NCI-H1048 (cell line): ENCODE measurements at regions not wholly inside any gene's neighbourhood (a gene's known extent, or its start where the extent isn't known, plus 50 kb on each side); places are given as distances from the start of the nearest gene placed in this dataset.
"Not testable (repeated sequence)": the region's sequence is repeated elsewhere in the genome, so short reads cannot be mapped to it uniquely, and the experiment has no call there.

Experiments used
- DNase-seq: peaks from one replicate; lab custom pipeline; 2025; lab: John Stamatoyannopoulos, UW

DNA sequence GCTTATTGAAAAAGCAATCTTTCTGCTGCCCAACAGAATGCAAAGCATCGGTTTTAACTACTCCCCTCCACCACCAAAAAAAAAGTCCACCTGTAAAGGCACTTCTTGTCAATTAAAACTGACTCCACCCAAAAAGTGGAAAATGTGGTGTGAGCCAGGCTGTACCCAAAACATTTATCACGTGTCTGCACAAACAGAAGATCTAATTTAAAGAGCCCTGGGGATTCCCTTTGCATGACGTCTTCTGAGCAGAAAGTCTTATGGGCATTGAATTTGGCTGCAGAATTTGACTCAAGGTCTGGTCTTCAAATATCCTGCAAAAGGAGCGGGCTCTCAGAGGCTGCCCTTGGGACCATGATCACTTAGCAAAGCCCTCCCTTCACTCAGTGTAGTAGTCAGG lies 358.3 kb upstream of the KLHL29 start:
- no peak for DNase-seq

GRCh38 chr2:23027396-23027795 lies 357.6 kb upstream of the KLHL29 start:
- DNase-seq: no peak

DNA sequence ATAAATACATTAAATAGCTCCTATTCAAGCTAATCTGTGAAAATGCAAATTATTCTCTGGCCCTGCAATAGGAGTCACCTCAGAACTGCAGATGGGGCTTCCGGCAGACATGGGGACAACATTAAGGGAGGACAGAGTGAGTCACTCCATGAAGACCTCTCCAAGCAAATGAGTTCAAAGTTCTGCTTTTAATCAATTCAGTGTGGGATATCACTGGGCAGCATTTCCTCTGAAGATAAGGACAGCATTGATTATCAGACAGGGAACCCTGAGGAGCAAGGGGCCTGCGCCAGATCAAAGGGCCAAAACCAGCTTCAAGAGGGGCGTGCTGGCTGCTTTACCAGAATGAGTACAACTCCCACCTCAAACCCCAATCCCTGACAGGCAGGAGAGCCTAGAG lies 356.9 kb upstream of the KLHL29 start:
- no peak for DNase-seq

- DNase-seq: no peak
These were observed 355.9 kb upstream of the KLHL29 start for GRCh38 chr2:23029111-23029510.

- no peak for DNase-seq
These were observed 355.0 kb upstream of the KLHL29 start for GRCh38 chr2:23029951-23030350.

GRCh38 chr2:23034996-23035395 lies 350.0 kb upstream of the KLHL29 start:
- DNase-seq: no peak

- no peak for DNase-seq
These were observed 348.4 kb upstream of the KLHL29 start for GRCh38 chr2:23036629-23037028.

DNA sequence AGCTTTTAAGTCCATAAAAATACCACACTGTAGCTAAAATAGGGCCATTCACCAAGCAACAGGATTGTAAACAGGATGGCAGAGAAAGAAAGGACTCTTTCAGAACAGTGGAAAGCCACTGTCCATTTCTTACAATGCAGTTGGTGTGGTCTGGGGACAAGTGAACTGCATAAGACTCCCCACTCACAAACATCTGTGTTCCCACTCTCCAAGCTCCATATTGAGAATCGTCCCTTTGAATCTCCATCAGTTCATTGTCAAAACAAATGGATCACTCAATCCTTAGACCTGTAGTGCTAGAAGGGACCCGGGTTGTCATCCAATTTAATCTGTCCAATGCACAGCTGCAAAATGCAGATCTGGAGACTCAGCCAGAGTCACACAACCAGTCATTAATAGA lies 347.4 kb upstream of the KLHL29 start:
- DNase-seq: no peak

- DNase-seq: no peak
These were observed 343.5 kb upstream of the KLHL29 start for GRCh38 chr2:23041443-23041842.

GRCh38 chr2:23042216-23042906 lies 342.6 kb upstream of the KLHL29 start:
- DNase-seq: no peak

DNA sequence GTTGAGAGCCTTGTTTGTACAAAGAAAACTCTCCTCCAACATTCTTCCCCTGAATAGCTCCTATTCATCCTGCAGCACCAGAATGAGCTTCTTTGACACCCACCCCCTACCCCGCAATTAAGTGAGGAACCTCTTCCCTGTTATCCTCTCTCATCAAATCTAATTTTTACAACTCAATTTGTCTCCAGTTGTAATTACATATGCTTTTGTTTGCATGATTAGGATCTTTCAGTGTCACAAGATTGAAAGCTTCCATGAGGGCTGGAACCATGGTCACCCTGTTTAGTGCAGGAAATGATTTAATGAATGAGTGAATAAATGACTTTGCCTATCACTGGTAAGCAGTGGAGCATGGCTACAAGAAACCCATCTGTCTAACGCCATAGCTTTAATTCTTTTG lies 334.6 kb upstream of the KLHL29 start:
- DNase-seq: no peak

GRCh38 chr2:23053601-23054000 lies 331.4 kb upstream of the KLHL29 start:
- no peak for DNase-seq

GRCh38 chr2:23055251-23055650 lies 329.7 kb upstream of the KLHL29 start:
- DNase-seq: no peak

- not testable (repeated sequence) for DNase-seq
These were observed 328.1 kb upstream of the KLHL29 start for GRCh38 chr2:23056846-23057245.

DNA sequence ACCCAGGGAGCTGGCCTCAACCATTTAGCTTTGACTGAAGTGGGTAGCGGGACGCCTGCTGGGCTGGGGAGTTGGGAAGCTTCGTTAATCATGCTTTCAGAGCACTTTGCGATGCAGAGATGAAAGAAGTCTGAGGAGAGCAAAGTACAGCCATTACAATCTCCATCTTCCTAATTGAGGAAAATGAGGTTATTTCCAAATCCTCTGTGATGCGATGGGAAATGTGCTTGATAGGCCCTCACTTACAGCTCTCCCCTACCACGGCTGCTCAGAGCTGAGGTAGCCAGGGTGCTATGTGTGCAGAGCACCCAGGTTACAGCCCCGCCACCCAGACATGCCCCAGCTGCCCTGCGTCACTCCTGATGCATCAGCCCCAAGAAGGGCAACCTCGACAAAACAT lies 326.5 kb upstream of the KLHL29 start:
- DNase-seq: no peak

GRCh38 chr2:23065210-23065609 lies 319.8 kb upstream of the KLHL29 start:
- DNase-seq: no peak

DNA sequence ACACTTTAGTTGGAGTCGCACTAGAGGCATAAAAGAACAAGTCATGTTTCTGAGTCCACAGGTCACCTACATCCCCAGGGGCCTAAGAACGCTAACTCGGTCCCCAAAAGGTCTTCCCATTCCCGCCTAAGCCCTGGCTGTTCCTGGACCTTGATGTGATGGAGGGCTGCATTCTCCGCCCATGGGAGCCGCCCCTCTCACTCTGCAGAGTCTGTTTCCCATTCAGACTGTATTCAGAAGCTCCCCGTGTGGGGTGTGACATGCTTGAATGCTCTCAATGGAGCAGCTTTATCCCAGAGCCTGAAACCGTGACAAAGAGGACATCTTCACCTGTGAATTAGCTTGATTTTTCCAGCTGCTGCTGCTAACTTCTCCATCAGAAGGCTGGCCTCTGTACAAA lies 319.0 kb upstream of the KLHL29 start:
- no peak for DNase-seq

GRCh38 chr2:23066686-23067085 lies 318.3 kb upstream of the KLHL29 start:
- no peak for DNase-seq

- no peak for DNase-seq
These were observed 315.8 kb upstream of the KLHL29 start for GRCh38 chr2:23069156-23069555.

DNA sequence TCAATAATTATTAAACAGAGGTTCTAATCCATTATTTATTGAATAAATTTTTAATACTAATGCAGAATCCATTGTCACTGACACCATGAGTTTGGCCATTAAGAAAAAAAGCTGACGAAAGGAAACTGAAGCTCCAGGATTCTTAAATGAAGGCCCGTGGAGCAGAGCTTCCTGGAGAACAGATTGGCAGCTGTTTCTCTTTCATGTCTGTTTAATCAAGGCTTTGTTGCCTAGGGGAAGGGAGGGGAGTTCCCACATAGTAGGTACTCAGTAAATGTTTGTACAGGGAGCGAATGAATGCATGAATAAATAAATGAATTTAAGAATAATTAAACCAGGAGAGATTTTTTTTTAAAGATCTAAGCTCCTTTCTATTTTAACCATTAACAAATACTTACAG lies 315.1 kb upstream of the KLHL29 start:
- DNase-seq: no peak

DNA sequence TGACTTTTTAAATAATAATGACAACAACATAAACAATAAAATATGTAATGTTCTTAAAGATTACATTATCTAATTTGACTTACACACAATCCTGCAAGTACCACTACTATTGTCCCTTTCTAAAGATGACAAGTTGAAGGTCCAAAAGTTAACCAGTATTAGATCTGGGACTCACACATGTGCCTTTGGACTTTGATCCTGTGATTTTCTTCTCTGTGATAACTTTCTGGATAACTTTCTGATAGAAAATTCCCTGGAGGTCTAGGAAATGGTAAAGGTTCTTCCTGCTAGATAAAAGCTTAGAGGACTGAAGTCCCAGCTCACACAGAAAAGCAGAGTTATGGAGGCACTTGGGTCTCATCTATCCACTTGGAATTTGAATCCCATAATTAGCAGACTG lies 311.9 kb upstream of the KLHL29 start:
- no peak for DNase-seq

GRCh38 chr2:23073671-23074070 lies 311.3 kb upstream of the KLHL29 start:
- DNase-seq: no peak

DNA sequence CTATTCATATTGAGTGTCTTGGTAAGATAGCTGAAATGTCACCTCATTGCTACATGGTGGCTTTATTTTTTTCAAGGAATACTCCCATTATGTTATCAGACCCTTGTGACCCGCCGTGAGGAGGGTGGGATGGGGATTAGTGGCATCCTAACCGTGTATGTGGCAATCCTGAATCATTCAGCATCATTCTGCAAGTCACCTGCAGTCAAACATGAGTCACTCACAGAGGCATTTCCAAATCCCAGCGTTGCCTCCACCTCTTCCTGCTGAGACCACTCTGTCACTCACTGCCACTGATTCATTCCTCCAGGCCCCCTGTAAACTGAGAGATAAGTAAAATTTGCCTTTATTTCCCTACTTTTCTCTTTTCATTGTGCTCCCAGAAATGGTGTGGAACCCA lies 307.4 kb upstream of the KLHL29 start:
- no peak for DNase-seq

DNA sequence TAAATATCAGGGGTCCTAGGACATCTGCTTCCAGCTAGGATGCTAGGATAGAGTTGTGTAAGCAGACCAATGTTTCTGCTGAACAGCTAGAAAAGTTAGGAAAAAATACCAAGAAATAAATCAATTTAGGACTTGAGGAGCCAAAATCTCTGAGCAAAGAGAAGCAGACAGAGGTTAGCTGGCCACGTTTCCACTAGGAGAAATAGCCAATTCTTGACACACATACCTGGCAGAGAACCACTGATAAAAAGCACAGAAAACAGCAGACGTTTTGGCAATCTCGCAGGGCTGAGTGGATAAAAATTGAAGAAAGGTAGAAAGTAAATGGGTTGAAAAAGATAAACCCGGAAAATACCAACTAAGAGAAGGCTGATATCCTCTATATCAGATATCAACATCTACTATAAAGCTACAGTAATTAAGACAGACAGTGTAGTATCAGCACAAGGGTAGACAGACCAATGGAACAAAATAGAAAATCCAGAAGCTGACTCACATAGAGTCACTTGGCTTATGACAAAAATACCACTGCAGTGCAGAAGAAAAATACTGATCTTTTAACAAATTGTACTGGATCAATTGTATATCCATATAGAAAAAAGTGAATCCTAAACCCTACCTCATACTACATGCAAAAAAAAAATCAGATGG lies 306.1 kb upstream of the KLHL29 start:
- DNase-seq: no peak
